Activated naive CD4-positive, alpha-beta T cell treated with anti-CD3 and anti-CD28 coated beads, Interleukin-2, amount 50 U/mL, for 24 hours (primary cell): ENCODE measurements at regions not wholly inside any gene's neighbourhood (a gene's known extent, or its start where the extent isn't known, plus 50 kb on each side); places are given as distances from the start of the nearest gene placed in this dataset.

ENCODE experiments used
- H3K27ac Mint-ChIP-seq: one replicate; pipeline ENCODE4 v1.8.0; 2021; ENCODE audit warnings: mild to moderate bottlenecking, mixed read lengths
- H3K27me3 Mint-ChIP-seq: one replicate; pipeline ENCODE4 v1.8.0; 2021; ENCODE audit warnings: mixed read lengths
- H3K36me3 Mint-ChIP-seq: one replicate; pipeline ENCODE4 v1.8.0; 2021; ENCODE audit warnings: mixed read lengths
- H3K4me1 Mint-ChIP-seq: one replicate; pipeline ENCODE4 v1.8.0; 2021; ENCODE audit warnings: mixed read lengths
- H3K4me3 Mint-ChIP-seq: one replicate; pipeline ENCODE4 v1.8.0; 2021; ENCODE audit warnings: mild to moderate bottlenecking, mixed read lengths
- H3K9me3 Mint-ChIP-seq: one replicate; pipeline ENCODE4 v1.8.0; 2021; ENCODE audit warnings: mixed read lengths

DNA sequence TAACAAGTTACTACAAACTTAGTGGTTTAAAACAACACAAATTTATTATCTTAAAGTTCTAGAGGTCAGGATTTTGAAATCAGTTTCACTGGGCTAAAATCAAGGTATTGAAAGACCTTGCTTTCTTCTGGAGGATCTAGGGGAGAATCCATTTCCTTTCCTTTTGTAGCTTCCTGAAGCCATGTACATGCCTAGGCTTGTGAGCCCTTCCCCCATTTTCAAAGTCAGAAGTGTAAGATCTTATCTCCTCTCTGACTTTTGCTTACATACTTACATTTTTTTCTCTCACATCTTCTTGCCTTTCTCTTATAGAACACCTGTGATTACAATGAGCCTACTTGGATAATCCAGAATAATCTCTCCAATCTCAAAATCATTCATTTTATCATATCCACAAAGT, 78.7 kb upstream of the MBOAT2 start:
- H3K9me3 Mint-ChIP-seq = peaks cover 9% of the 10 kb centered on the region
- no peaks in the 10 kb centered on the region for H3K4me1 Mint-ChIP-seq
- peaks cover 3% of the 10 kb centered on the region for H3K27me3 Mint-ChIP-seq
- no peaks in the 10 kb centered on the region for H3K36me3 Mint-ChIP-seq
- no peak overlapping the region for H3K27ac Mint-ChIP-seq
- H3K4me3 Mint-ChIP-seq = no peak overlapping the region

- Mint-ChIP-seq H3K4me3 (no peak overlapping the region), H3K27me3 (peaks cover 3% of the 10 kb centered on the region), H3K4me1 (no peaks in the 10 kb centered on the region), H3K27ac (no peak overlapping the region), H3K9me3 (peaks cover 9% of the 10 kb centered on the region), H3K36me3 (no peaks in the 10 kb centered on the region)
Observed at GRCh38 chr2:9081750-9082149, 78.3 kb upstream of the MBOAT2 start.

GRCh38 chr2:9078405-9078804, 74.9 kb upstream of the MBOAT2 start:
- peaks cover 9% of the 10 kb centered on the region for H3K9me3 Mint-ChIP-seq
- H3K27ac Mint-ChIP-seq = no peak overlapping the region
- H3K4me1 Mint-ChIP-seq = no peaks in the 10 kb centered on the region
- peaks cover 3% of the 10 kb centered on the region for H3K27me3 Mint-ChIP-seq
- no peak overlapping the region for H3K4me3 Mint-ChIP-seq
- H3K36me3 Mint-ChIP-seq = no peaks in the 10 kb centered on the region

- no peaks in the 10 kb centered on the region for H3K36me3 Mint-ChIP-seq
- H3K4me1 Mint-ChIP-seq = no peaks in the 10 kb centered on the region
- no peak overlapping the region for H3K4me3 Mint-ChIP-seq
- H3K9me3 Mint-ChIP-seq = peaks cover 9% of the 10 kb centered on the region
- H3K27me3 Mint-ChIP-seq = peaks cover 3% of the 10 kb centered on the region
- H3K27ac Mint-ChIP-seq = no peak overlapping the region
Observed at GRCh38 chr2:9077691-9078090, 74.2 kb upstream of the MBOAT2 start.

DNA sequence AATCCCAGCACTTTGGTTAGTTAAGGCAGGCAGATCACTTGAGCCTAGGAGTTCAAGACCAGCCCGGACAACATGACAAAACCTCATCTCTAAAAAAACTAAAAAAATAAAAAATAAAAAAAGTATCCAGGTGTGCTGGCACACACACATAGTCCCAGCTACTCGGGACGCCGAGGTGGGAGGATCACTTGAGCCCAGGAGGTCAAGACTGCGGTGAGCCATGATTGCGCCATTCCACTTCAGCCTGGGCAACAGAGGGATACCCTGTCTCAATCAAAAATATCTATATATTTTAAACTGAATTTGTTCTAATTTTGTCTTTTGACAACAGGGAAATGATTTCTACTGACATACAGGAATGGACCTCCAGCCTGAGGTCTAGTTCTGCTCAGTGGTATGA, 73.3 kb upstream of the MBOAT2 start:
- Mint-ChIP-seq H3K27me3 (peaks cover 3% of the 10 kb centered on the region), H3K27ac (no peak overlapping the region), H3K36me3 (no peaks in the 10 kb centered on the region), H3K4me3 (no peak overlapping the region), H3K9me3 (peaks cover 4% of the 10 kb centered on the region), H3K4me1 (no peaks in the 10 kb centered on the region)

DNA sequence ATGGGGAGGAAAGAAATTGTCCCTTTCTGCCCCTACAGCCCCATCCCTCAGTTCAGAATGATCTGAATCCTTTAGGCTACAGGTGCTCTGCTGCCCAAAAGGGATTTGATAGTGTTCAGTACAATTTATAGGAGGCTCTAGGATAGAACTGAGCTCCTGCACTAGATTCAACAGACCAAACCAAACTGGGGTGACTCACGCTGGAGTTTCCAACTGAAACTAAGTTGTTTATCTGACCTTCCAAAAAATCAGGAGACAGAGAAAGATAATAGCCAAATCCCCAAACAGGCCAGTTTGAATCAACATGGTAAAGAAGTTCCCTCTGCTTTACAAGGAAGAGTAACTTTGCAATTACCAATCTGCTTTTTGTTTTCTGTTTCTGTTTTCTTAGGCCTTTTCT, 72.7 kb upstream of the MBOAT2 start:
- no peaks in the 10 kb centered on the region for H3K9me3 Mint-ChIP-seq
- no peaks in the 10 kb centered on the region for H3K4me1 Mint-ChIP-seq
- peaks cover 3% of the 10 kb centered on the region for H3K27me3 Mint-ChIP-seq
- H3K27ac Mint-ChIP-seq = no peak overlapping the region
- no peaks in the 10 kb centered on the region for H3K36me3 Mint-ChIP-seq
- H3K4me3 Mint-ChIP-seq = no peak overlapping the region

DNA sequence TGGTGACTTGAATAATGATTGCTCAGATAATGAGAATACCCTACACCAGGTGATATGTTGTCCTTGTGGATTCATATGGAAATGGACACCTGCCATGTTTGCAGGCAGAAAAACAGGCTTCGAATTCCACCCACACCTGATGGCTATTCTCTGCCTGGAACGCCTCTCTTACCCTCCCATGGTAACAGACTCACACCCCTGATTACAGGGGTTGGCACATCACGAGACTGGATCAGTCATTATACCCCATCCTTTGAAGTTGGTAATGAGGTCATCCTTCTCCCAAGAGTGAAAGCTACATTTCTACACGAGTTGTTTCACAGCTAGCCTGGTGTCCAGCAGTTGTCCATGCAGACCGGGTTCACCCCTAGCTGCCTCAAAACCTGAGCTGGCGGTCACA, 71.4 kb upstream of the MBOAT2 start:
- H3K9me3 Mint-ChIP-seq = no peaks in the 10 kb centered on the region
- H3K36me3 Mint-ChIP-seq = no peaks in the 10 kb centered on the region
- H3K4me3 Mint-ChIP-seq = no peak overlapping the region
- H3K27me3 Mint-ChIP-seq = peaks cover 5% of the 10 kb centered on the region
- H3K4me1 Mint-ChIP-seq = no peaks in the 10 kb centered on the region
- no peak overlapping the region for H3K27ac Mint-ChIP-seq

DNA sequence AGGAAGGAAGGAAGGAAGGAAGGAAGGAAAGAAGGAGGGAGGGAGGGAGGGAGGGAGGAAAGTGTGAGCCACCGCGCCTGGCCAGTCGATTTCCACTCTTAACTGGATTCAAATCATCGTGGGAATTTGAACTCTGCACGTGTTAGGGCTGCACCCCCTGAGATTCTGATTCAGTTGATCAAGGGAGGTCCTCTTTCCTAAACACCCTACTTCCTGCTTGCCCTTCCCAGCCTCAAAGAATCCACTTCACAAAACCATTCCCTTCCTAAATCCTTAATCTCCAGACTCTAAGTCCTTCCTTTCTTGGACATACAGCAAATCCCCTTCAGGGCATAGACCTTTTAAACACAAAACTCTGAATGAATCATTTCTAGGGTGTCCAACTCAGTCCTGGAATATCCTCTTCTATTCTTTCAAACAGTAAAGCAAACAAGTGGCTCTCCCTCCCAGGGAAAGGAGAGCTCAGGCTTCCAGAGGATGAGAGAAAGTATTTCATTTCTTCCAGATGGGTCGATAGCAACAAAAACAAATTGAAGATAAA, 68.2 kb upstream of the MBOAT2 start:
- H3K4me1 Mint-ChIP-seq = no peaks in the 10 kb centered on the region
- no peak overlapping the region for H3K27ac Mint-ChIP-seq

GRCh38 chr2:9071032-9071431, 67.5 kb upstream of the MBOAT2 start:
- H3K4me1 Mint-ChIP-seq = no peaks in the 10 kb centered on the region
- H3K27ac Mint-ChIP-seq = no peak overlapping the region
- no peaks in the 10 kb centered on the region for H3K36me3 Mint-ChIP-seq
- no peak overlapping the region for H3K4me3 Mint-ChIP-seq
- H3K9me3 Mint-ChIP-seq = peaks cover 10% of the 10 kb centered on the region
- H3K27me3 Mint-ChIP-seq = peaks cover 10% of the 10 kb centered on the region

More for the DNA sequence above, 68.2 kb upstream of the MBOAT2 start:
- Mint-ChIP-seq H3K27me3 (peaks cover 8% of the 10 kb centered on the region), H3K4me3 (no peak overlapping the region), H3K9me3 (peaks cover 10% of the 10 kb centered on the region), H3K36me3 (no peaks in the 10 kb centered on the region)

DNA sequence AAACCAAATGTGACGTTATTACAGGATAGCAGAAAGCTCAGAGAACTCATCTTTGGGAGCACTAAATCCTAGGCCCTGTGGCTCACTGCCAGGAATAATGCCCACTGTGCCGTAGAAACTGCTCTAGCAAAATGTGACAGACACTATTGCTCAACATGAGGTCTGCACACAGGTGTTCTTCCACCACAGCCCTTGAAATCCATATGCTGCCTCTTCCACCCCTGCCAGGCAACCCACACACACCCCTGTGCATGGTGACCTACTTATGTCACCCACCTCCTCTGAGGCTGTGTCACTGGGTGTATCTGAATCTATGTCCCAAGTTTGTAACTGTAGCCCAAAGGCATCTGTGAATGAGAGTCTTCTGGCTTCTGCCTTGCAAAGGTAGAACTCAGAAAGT, 66.1 kb upstream of the MBOAT2 start:
- Mint-ChIP-seq H3K4me3 (no peak overlapping the region), H3K9me3 (peaks cover 12% of the 10 kb centered on the region), H3K27ac (no peak overlapping the region)

DNA sequence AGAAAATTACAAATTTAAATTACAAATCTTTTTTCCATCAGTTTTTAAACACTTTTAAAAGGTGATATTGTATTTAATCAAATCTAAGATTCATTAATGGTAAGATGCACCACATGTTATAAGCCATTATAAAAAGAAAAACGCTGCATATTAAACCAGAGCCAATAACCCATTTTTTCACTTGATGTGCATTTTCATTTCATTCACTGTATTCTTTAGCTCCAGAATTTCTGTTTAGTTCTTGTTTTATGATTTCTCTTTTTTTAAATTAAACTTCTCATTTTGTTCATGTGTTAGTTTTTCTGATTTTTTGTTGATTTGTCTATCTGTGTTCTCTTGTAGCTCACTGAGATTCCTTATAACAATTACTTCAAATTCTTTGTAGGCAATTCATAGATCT, 62.4 kb upstream of the MBOAT2 start:
- Mint-ChIP-seq H3K27me3 (peaks cover 20% of the 10 kb centered on the region), H3K9me3 (peaks cover 15% of the 10 kb centered on the region), H3K4me1 (no peaks in the 10 kb centered on the region), H3K27ac (no peak overlapping the region), H3K36me3 (peaks cover 1% of the 10 kb centered on the region), H3K4me3 (no peak overlapping the region)

More for the DNA sequence above, 66.1 kb upstream of the MBOAT2 start:
- H3K36me3 Mint-ChIP-seq = no peaks in the 10 kb centered on the region
- no peaks in the 10 kb centered on the region for H3K4me1 Mint-ChIP-seq
- peaks cover 10% of the 10 kb centered on the region for H3K27me3 Mint-ChIP-seq

GRCh38 chr2:9063023-9063606, 59.6 kb upstream of the MBOAT2 start:
- Mint-ChIP-seq H3K27me3 (peaks cover 15% of the 10 kb centered on the region), H3K36me3 (peaks cover 1% of the 10 kb centered on the region), H3K9me3 (peaks cover 5% of the 10 kb centered on the region)

DNA sequence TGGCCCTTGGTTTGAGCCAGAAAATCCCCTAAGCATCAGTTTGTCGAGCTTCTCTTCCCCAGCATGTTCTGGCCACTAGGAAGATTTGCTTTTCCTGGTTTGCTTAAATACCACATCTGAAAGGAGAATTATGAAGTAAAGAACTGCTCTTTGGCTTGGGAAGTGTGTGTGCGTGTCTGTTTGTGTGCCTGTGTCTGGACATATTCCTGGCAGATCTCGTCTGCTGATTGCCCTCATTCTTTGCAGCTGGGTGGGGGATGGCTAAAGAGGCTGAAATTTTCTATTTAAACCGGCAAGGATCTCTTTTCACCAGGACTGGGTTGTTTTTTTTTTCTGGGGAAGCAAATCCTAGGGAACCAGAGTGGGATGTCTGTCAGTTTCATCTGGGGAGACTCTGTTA, 57.3 kb upstream of the MBOAT2 start:
- H3K4me3 Mint-ChIP-seq = no peak overlapping the region
- peaks cover 12% of the 10 kb centered on the region for H3K27me3 Mint-ChIP-seq
- H3K27ac Mint-ChIP-seq = no peak overlapping the region

More at GRCh38 chr2:9063023-9063606, 59.6 kb upstream of the MBOAT2 start:
- no peak overlapping the region for H3K4me3 Mint-ChIP-seq
- H3K4me1 Mint-ChIP-seq = no peaks in the 10 kb centered on the region
- no peak overlapping the region for H3K27ac Mint-ChIP-seq

GRCh38 chr2:9057939-9058761, 54.7 kb upstream of the MBOAT2 start:
- no peak overlapping the region for H3K27ac Mint-ChIP-seq
- peaks cover 4% of the 10 kb centered on the region for H3K27me3 Mint-ChIP-seq
- H3K4me3 Mint-ChIP-seq = no peak overlapping the region
- H3K4me1 Mint-ChIP-seq = peaks cover 12% of the 10 kb centered on the region
- peaks cover 3% of the 10 kb centered on the region for H3K36me3 Mint-ChIP-seq
- peaks cover 4% of the 10 kb centered on the region for H3K9me3 Mint-ChIP-seq

More for the DNA sequence above, 57.3 kb upstream of the MBOAT2 start:
- H3K4me1 Mint-ChIP-seq = peaks cover under 1% of the 10 kb centered on the region
- peaks cover 4% of the 10 kb centered on the region for H3K36me3 Mint-ChIP-seq
- H3K9me3 Mint-ChIP-seq = peaks cover 9% of the 10 kb centered on the region

DNA sequence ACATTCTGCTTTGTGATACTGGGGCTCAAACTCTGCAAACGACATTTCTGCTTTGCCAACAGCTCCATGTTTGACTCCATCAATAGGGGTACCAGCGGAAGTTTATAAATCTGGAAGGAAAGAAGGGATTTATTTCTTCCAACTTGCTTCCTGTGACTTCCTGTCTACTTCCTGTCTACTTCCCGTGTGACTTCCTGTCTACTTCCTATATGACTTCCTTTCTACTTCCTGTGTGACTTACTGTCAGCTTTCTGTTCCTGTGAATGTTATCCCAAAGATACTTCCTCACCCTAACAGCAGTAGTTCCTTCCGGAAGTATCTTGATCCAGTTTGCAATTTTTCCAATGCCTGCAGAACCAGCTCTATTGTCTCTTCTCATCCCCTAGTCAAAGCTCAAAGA, 52.0 kb upstream of the MBOAT2 start:
- peaks cover 12% of the 10 kb centered on the region for H3K4me1 Mint-ChIP-seq
- no peak overlapping the region for H3K4me3 Mint-ChIP-seq
- peaks cover 4% of the 10 kb centered on the region for H3K9me3 Mint-ChIP-seq
- peaks cover 2% of the 10 kb centered on the region for H3K27me3 Mint-ChIP-seq
- H3K27ac Mint-ChIP-seq = no peak overlapping the region
- H3K36me3 Mint-ChIP-seq = peaks cover 3% of the 10 kb centered on the region

DNA sequence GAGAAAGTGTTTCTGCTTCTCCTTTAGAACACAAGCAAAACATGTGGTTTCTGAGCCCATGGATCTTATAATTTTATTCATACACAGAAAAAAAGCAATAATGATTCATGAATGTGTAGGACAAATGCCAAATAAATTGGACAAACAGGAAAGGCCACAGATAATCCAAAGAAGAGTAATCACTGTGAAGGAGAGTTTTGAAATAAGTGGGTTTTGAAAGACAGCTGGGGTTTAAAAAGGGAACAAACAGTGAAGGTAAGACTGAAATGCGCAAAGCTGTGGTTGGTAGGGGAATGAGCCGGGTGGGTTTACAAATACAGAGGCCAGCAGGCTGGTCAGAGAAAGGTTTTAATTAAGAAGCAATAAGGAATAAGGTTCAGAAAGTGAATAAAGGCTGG, 50.0 kb upstream of the MBOAT2 start:
- Mint-ChIP-seq H3K36me3 (peaks cover 3% of the 10 kb centered on the region), H3K27me3 (peaks cover 4% of the 10 kb centered on the region), H3K27ac (no peak overlapping the region), H3K9me3 (peaks cover 4% of the 10 kb centered on the region), H3K4me3 (no peak overlapping the region), H3K4me1 (peaks cover 12% of the 10 kb centered on the region)
